ENCODE measurements at regions not wholly inside any gene's neighbourhood (a gene's known extent, or its start where the extent isn't known, plus 50 kb on each side); places are given as distances from the start of the nearest gene placed in this dataset.

- DNase-seq (ENCODE audit: insufficient read length, low spot score): no peak
- no peak for FAIRE-seq
Observed at GRCh38 chr7:115719963-115720362, 310.6 kb downstream of the TFEC start.

GRCh38 chr7:115709664-115710063, 320.9 kb downstream of the TFEC start:
- DNase-seq (ENCODE audit: insufficient read length, low spot score) (no peak), FAIRE-seq (no peak)

GRCh38 chr7:115708013-115708341, 322.6 kb downstream of the TFEC start:
- no peak for DNase-seq (ENCODE audit: insufficient read length, low spot score)
- no peak for FAIRE-seq

- no peak for DNase-seq (ENCODE audit: insufficient read length, low spot score)
- FAIRE-seq: no peak
Observed at GRCh38 chr7:115707258-115708012, 323.1 kb downstream of the TFEC start.

GRCh38 chr7:115704884-115705283, 325.7 kb downstream of the TFEC start:
- no peak for DNase-seq (ENCODE audit: insufficient read length, low spot score)
- no peak for FAIRE-seq

- no peak for DNase-seq (ENCODE audit: insufficient read length, low spot score)
- FAIRE-seq: no peak
Observed at GRCh38 chr7:115701141-115701540, 329.4 kb downstream of the TFEC start.

GRCh38 chr7:115694424-115694823, 336.1 kb downstream of the TFEC start:
- no peak for DNase-seq (ENCODE audit: insufficient read length, low spot score)
- no peak for FAIRE-seq

- no peak for DNase-seq (ENCODE audit: insufficient read length, low spot score)
- no peak for FAIRE-seq
Observed at GRCh38 chr7:115693779-115694178, 336.8 kb downstream of the TFEC start.

GRCh38 chr7:115689941-115690340, 340.6 kb downstream of the TFEC start:
- DNase-seq (ENCODE audit: insufficient read length, low spot score) (no peak), FAIRE-seq (no peak)

GRCh38 chr7:115683093-115683492, 347.5 kb downstream of the TFEC start:
- DNase-seq (ENCODE audit: insufficient read length, low spot score) (no peak), FAIRE-seq (no peak)

GRCh38 chr7:115682507-115682906, 348.1 kb downstream of the TFEC start:
- no peak for FAIRE-seq

GRCh38 chr7:115680921-115681320, 349.6 kb downstream of the TFEC start:
- FAIRE-seq (no peak), DNase-seq (ENCODE audit: insufficient read length, low spot score) (no peak)

More at GRCh38 chr7:115682507-115682906, 348.1 kb downstream of the TFEC start:
- no peak for DNase-seq (ENCODE audit: insufficient read length, low spot score)

GRCh38 chr7:115679976-115680375, 350.6 kb downstream of the TFEC start:
- DNase-seq (ENCODE audit: insufficient read length, low spot score) (peak; percentile 3), FAIRE-seq (no peak)

GRCh38 chr7:115679423-115679822, 351.1 kb downstream of the TFEC start:
- DNase-seq (ENCODE audit: insufficient read length, low spot score) (no peak), FAIRE-seq (no peak)

GRCh38 chr7:115678086-115678982, 352.2 kb downstream of the TFEC start:
- DNase-seq (ENCODE audit: insufficient read length, low spot score) (no peak), FAIRE-seq (no peak)

- FAIRE-seq: no peak
- DNase-seq (ENCODE audit: insufficient read length, low spot score): no peak
Observed at GRCh38 chr7:115676707-115677106, 353.9 kb downstream of the TFEC start.

GRCh38 chr7:115676080-115676479, 354.5 kb downstream of the TFEC start:
- FAIRE-seq (no peak), DNase-seq (ENCODE audit: insufficient read length, low spot score) (no peak)

GRCh38 chr7:115674467-115675024, 356.0 kb downstream of the TFEC start:
- no peak for DNase-seq (ENCODE audit: insufficient read length, low spot score)
- no peak for FAIRE-seq

GRCh38 chr7:115672024-115672423, 358.5 kb downstream of the TFEC start:
- no peak for DNase-seq (ENCODE audit: insufficient read length, low spot score)

GRCh38 chr7:115662676-115663075, 367.9 kb downstream of the TFEC start:
- FAIRE-seq (no peak), DNase-seq (ENCODE audit: insufficient read length, low spot score) (no peak)

More at GRCh38 chr7:115672024-115672423, 358.5 kb downstream of the TFEC start:
- no peak for FAIRE-seq

GRCh38 chr7:115662120-115662519, 368.4 kb downstream of the TFEC start:
- no peak for DNase-seq (ENCODE audit: insufficient read length, low spot score)
- FAIRE-seq: no peak

GRCh38 chr7:115658223-115658622, 372.3 kb downstream of the TFEC start:
- FAIRE-seq (no peak), DNase-seq (ENCODE audit: insufficient read length, low spot score) (no peak)

Data from HTR-8/SVneo (cell line).